CMK (cell line): ENCODE measurements at regions not wholly inside any gene's neighbourhood (a gene's known extent, or its start where the extent isn't known, plus 50 kb on each side); places are given as distances from the start of the nearest gene placed in this dataset.
"Not testable (repeated sequence)": the region's sequence is repeated elsewhere in the genome, so short reads cannot be mapped to it uniquely, and the experiment has no call there.

ENCODE experiments used
- DNase-seq: peaks from one replicate; pipeline ENCODE4 v3.0.0-alpha.2; 2010; ENCODE audit warnings: low read depth

DNA sequence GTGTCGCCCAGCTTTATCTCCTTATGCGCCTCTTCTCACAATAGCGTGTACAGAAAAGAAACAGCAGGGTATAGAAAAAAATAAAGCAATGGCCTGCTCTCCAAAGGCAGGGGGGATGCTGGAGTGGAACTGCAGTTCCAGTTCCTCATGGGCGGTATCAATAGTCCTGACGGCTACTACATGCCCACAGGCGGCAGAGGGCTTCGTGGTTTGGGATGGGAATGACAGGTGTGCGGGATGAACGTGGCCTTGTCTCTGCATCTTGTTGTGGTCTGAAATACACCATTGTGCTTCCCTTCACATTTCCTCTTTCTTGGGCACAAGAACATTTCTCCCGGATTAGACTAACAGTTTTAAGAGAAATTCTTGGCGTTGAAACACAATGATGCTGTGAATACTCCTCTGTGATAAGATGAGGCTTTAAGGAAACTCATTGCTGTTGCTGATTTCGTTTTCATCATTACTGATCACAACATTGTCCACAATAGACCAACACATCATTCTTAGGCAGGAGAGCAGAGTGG, 124.1 kb upstream of the IGFBP7 start:
- no peak for DNase-seq

DNA sequence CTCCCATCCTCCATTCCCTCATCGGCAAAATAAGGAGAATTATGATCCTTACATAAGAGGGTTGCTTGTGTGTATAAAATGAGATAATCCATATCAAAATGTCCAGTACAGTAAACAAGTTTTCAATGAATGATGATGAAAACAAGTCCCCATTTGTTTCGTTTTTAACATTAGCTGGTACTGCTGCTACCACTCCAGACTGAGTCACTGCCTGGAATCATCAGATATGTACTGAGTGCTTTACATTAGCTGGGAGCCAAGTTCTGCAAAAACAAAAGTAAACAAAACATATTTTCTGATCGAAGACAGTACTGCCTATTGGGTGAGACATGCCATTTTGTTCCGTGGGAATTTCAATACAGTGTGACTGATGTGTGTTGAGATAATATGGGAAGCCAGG, 123.2 kb upstream of the IGFBP7 start:
- no peak for DNase-seq

DNA sequence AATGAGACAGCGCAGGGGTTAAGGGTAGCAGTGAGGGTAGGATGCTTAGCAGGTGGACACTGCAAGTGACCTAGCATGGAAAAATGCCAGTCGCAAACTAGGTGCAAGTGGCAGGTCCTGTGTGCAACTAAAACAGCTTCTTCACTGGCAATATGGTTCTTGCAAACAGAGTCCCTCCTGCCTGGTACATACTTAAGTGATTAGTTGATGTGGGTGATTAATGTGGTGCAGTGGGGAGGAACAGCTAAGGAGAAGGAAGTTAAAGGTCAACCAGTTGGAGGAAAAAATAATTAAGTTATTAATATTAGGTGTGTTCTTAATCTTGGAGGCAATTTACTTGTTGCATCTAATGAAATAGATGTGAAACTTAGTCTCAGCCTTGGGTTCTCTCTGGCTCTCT, 121.6 kb upstream of the IGFBP7 start:
- DNase-seq, result no peak

DNA sequence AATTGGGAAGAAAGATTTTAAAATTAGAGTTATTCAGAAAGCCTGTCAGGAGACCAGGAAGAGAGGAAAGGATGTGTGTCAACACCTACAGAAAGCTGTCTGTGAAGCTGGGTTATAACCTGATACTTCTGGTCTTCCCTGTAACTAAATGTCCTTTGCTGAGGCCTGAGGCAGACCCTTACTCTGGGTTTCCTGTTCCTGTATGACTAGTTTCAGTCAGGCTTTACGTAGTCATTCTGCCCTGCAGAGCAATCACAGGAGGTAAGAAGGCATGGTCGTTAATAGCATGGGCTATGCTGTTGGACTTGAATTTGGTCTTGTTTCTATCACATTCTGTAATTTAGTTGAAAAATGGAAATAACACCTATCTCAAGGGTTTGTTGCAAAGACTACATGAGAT, 110.5 kb upstream of the IGFBP7 start:
- DNase-seq, result no peak

DNA sequence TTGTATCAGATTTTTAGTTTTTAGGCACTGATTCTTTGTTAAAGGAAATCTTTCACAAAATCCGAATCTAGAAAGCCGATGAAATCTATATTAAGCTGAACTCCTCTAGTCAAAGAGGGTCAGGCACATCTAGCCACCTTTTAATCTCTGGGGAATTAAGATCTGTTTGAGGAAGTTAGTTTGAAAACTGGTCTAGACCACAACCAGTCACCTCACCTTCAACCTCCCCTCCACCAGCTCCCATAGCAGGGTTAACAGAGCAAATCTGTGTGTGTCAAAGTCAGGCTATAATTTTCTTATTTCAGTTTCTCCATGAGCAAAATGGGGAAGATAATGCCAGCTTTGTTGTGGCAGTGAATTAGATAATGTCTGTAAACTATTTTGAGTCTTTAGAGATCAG, 110.0 kb upstream of the IGFBP7 start:
- no peak for DNase-seq

DNA sequence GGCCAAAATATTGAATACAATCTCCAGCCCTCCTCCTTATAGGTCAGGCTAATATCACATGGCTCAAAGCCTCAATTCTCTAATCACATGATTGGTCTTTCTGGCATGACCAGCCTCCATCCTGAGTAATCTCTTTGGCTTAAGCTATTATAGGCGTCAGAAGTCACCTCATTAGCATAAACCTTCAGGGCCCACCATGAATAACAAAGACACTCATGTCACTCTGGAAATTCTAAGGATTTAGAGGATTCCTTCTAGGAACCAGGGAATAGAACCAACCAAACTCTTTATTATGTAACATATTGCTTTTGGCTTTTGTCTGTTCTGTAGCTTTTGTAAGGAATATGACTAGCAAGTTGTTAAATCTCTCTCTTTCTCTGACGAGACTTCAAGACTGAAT, 109.2 kb upstream of the IGFBP7 start:
- no peak for DNase-seq

DNA sequence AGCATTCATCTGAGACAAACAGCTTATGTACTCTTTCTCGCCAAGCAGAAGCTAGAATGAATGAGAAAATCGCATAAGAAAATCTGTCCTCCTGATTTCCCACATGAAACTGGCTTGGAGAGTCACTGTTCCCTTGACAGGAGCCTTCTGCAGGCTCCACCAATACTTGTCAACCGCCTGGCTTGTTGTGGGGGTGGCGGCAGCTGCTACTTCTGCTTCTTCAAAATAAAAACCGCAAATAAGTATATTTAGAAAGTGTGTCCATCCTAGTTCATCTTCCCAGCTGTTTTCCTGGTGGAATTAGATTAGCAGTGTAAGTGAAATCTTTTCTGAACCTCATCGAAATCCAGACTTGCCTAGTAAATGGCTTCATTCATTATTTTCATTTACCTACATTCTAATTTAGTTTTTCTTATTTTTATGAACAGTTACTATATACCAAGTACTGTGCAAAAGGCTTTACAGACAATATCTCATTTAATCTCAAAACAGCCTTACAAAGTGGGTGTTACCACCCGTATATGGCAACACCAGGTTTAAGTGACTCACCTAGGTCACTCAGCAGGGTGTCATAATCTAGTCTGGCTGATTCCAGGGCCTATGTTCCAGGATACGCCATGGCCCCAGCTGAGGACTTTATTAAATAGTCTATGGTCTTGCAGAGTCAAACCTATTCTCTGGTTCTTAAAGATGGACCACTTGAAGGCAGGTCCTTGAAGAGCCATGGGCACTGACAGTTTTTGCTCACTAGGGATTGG, 104.6 kb upstream of the IGFBP7 start:
- DNase-seq, result no peak

DNA sequence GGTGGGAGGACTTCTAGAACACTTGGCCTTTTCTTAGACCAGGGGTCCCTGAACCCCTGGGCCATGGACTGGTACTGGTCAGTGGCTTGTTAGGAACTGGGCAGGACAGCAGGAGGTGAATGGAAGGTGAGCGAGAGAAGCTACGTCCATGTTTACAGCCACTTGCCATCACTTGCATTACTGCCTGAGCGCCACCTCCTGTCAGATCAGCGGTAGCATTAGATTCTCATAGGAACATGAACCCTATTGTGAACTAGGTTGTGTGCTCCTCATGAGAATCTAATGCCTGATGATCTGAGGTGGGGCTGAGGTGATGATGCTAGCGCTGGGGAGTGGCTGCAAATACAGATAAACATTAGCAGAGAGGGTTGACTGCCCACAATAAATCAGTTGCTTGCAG, 100.9 kb upstream of the IGFBP7 start:
- DNase-seq, result no peak

DNA sequence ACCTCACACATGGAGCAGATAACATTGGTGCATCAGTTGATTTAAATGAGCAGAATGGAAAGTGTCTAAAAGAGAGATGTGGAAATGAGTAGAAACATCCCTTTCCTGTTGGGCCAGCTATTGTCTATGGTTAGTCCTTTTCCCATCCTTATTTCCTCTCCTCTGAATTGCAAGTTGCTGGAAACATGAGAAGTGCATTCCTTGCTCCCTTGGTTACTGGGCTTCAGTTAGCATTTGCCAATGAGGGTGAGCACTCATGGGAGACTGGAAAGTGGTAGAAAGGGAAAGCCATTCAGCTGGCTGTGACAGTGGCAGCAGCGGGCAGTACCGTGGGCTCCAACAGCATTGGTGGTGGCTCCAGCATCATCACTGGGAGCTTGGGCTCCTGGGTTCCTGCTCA, 96.0 kb upstream of the IGFBP7 start:
- no peak for DNase-seq

DNA sequence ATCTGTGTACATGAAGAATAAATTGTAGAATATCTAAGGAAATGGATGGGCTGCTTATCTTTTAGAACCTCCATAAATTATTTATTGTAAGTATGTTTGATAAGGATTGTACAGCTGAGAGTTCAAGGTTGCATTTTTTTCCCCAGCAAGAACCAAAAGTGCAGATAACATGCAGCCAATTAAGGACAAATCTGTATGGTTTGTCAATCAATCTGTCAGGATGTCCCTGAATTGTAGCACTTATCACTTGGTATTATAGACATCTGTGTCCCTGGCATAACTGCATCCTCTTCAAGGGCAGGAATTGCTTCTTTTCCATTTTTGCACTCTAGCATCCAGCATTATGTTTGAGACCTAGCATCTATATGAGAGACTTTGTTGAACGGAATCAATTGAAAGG, 95.4 kb upstream of the IGFBP7 start:
- DNase-seq, result no peak

DNA sequence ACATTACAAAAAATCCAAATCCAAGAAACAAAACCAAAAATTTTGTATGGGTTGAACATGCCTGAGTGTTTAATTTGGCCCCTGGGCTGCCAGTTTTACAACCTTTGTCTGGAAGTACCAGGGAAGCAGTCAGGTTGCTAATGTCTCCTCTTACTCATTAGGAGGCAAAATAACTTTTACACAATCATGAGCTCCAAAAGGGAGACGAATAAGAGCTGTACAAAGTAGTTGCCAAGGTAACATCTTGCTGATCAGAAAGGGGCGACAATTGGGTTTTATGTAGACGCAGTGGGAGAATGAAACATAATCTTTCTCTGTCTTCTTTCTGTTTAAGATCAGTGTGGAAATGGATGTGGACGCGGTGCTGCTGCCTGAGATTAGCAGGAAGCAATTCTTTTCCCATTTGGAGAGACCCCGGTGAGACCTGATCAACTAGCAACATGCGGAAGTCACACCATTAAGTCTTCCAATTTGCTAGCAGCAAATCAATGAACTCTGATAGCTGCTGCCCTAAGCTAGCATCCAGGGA, 90.7 kb upstream of the IGFBP7 start:
- no peak for DNase-seq

DNA sequence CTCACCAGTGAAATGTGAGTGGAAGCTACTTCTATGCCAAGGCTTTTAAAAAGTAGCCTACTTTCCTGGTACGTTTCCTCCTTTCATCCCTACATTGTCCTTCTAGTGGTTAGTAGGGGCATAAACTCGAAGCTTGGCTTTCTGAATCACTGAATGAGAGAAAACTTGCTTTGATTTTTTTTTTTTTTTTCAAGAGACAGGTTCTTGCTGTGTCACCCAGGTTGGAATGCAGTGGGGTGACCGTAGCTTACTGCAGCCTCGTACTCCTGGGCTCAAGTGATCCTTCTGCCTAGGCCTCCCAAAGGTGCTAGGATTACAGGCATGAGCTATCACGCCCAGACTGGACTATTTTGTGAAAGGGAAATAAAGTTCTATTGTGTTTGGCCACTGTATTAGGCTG, 89.1 kb upstream of the IGFBP7 start:
- no peak for DNase-seq

DNA sequence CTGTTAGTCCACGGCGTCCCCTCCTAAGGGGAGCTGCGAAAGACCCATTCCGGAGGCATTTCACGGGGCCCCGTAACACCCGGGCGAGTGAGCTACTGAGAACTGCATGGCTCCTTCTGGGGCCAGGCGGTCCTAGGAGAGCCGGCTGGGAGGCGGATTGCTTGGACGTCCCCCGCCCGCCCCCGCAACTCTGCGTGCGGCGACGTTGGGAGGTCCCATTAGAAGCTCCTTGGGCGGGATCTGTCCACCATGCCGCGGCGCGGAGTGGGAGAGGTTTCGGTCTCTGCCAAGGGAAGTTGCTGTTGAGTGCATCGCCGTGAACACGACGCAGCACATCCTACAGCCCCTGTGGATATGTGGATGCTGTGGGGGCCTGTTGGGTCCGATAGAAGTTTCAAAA, 85.4 kb upstream of the IGFBP7 start:
- DNase-seq, result no peak

DNA sequence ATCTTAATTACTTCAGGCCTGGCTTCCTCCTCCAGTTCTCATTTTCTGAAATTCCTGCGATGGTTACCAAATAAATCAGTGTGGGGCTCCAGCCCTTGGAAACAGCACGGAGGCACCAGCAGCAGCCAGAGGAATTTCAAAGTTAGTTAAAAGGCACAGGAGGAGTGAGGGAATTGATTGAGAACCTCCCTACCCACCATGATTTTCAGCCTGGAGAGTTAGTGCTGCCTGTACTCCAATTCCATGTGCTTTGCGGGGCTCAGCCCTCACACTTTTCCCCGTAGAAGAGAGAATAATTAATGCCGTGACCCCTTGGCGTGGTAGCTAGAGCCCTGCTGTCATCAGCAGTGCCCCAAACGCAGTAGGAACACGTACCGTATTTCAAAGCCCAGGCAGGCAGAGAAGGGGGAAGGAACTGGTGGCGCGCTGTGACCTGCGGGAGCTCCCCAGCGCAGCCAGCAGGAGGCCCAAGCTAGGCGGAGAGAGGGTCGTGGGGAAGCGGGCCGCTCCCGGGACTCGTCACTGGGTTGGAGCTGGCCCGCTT, 84.0 kb upstream of the IGFBP7 start:
- DNase-seq, result no peak

DNA sequence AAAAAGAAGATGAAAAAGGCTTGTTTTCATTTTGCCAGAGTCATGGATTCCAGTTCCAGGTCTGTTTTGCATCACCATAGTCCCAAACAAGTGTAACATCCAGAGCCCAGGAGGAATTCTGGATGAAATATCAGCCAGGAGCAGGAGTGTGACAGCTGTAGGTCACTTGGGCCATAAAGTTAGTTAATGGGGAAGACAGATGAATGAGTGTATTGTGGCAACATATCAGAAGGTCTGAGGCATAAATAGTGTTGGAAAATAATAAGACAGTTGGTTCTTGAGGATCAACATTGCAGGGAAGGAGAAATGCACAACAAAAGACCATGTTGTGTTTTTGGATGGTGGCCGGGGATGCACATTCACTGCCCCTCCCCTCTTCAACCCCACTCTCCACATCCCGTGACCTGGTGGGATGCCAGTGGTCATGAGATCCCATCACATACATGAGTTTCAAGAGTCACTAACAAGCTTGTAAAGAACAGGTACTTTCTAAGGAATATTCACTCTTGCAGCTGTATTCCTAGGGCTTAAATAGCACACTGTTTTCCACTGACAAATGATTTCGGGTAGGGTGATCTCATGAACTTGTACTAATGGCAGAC, 83.1 kb upstream of the IGFBP7 start:
- DNase-seq, result no peak

DNA sequence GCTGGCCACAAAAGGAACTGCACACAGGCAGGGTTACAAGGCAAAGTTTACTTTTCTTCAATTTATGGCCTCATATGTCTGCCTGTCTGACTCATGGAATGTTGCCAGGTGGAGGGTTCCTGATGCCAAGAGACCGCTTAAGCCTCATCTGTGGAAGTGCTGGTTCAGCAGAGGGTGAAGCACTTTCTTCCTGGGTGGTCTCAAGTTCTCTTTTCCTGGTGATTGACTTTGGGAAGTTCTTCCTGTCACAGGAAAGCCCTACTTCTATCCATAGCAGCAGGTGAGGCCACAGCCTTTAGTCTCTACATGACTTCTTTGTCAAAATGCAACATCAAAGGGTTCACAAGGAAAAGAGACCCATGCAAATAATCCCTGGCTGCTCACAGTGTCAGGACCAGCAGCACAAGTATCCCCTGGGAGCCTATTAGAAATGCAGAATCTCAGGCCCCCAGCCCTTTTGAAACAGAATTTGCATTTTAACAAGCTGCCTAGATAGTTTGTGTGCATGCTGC, 81.4 kb upstream of the IGFBP7 start:
- DNase-seq, result no peak

DNA sequence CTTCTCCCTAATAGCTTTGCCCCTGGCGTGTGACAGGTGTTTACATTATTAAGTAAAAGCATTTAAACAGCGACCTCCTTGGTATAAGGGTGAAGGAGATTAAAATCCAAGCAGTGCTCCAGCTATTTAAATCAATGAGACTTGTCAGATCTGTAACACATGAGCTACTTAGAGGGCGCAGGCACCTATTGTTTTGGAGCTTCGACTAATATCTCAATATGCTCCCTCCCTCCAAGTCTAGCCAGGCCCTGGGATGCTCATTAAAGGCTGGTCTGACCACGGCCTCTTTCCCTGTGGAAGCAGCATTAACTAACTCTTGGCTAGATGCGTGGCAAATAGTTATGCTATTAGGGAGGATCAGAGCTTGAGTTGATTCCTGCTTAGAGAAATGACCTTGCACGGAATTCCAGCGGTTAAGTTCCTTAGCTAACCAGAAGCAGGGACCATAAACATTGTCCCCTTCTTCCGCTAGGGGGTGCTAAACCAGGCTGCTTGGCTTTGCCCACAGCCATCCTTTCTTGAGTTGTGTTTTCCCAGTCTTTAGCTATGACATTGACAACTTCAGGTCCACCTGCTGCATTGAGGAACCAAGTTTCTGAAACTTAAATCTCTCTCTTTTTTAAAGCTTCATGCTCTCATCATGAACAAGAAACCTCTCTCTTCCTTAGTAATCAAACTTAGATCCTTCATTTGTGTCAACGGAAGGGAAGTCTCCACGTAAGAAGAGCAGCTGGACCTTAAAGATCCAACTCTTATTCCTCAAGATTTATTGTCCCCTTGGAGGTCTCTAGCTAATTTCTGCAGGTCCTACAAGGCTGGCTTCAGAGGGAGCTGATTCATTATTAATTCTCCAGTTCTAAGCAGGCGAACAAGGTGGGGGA, 80.7 kb upstream of the IGFBP7 start:
- peak; percentile 39 for DNase-seq

DNA sequence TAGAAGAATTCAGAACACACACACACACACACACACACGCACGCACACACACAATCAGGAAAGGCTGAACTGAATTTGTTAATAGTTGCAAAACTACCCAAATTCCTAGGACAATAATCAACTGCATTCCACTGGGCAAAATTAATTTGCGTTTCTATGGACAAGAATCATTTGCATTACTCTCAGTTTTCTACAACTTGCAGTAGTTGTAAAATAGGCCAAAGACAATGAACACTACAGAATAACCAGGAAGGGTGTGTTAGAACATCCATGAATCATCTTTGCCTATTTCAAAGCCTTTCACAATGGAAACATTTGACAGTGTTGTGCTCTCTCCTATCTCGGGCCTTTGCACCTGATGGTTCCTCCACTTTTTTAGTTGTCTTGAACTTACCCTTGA, 77.1 kb upstream of the IGFBP7 start:
- DNase-seq, result no peak

DNA sequence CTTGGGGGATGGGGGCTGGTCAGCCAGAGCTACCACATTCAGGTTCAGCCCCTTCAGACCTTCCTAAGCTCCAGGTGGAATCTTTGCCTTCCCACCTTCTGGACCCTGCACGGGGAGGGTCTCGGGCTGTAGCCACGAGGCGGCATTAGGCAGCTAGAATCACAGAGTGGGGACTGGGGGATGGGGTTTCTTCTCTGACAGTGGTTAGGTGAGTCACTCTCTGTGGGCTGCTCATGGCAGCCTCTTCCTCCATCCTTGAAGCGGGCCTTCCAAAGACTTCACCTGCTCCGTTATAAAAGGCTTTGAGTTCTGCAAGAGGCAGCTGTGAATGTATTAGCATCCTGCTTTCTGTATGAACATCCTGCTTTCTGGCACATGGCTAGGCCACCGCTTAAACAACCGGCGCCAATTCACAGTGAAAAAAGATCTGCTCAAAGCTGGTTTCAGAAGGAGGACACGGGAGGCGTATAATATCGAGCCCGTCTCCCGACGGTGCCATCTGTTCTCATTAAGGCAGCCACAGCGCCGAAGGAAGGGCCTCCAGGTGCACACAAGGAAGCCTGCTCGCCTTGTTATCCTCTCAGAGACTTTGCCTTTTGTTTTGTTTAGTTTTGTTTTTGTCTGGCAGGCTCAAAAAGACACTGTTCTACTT, 74.3 kb upstream of the IGFBP7 start:
- DNase-seq, result no peak

DNA sequence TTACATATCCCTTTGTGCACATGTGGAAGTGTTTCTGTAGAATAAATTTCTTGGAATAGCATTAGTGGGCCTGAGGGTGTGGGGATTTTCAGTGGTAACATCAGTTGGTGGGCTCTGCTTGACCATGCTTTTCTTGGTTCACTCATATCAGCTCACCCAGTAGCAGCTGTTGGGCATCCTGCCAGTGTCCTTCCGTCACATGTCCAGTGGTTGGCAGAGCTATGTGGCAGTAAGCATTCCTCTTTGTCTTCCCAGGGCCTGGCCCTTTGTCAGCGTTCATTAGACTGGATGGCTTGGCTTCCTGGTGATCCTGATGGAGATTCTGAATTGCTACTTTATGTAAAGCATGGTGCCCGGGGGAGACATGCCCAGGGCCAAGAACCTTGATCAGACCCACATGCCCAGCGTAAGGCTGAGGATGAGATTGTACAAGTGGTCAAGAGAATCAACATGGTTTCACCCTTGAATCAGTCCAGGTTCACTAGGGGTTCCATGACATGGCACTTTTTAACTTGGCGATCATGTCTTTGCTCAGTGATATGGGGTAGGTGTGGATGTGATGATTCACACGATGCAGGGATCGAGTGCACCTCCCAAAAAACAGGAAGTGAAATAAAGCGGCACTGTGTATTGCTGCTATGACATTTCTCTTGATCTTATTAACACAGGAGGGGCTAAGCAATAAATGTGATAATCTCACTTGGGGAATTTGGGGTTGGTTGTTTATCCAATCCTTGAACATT, 72.1 kb upstream of the IGFBP7 start:
- DNase-seq, result no peak

DNA sequence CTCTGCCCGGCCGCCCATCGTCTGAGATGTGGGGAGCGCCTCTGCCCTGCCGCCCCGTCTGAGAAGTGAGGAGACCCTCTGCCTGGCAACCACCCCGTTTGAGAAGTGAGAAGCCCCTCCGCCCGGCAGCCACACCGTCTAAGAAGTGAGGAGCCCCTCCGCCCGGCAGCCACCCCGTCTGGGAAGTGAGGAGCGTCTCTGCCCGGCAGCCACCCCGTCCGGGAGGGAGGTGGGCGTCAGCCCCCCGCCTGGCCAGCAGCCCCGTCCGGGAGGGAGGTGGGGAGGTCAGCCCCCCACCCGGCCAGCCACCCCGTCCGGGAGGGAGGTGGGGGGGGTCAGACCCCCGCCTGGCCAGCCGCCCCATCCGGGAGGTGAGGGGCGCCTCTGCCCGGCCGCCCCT, 63.0 kb upstream of the IGFBP7 start:
- not testable (repeated sequence) for DNase-seq
